Mammary epithelial cell (primary cell): ENCODE measurements at regions not wholly inside any gene's neighbourhood (a gene's known extent, or its start where the extent isn't known, plus 50 kb on each side); places are given as distances from the start of the nearest gene placed in this dataset.

Experiments
- CTCF ChIP-seq, 2 donors: IDR thresholded peaks in 1 of 2; conservative IDR thresholded peaks in 1 of 2; 2 replicates each; pipeline ENCODE4 v1.5.1; 2011 to 2012; ENCODE audit warnings: inconsistent platforms in 2 of 2, low read length in 2 of 2, mild to moderate bottlenecking in 2 of 2, control low read depth in 1 of 2, low read depth in 1 of 2; ENCODE audit not compliant: insufficient read depth in 1 of 2; ENCODE audit errors: extremely low read depth in 1 of 2
- EZH2 ChIP-seq: IDR thresholded peaks from 2 replicates; pipeline ENCODE4 v1.6.1; 2012; ENCODE audit warnings: low read length, inconsistent platforms, borderline replicate concordance

GRCh38 chr13:37226971-37227370, 121.5 kb upstream of the CSNK1A1L start:
- TF ChIP-seq CTCF (conservative IDR thresholded peaks at IDR 0.05 in 1 of 2, IDR thresholded peaks at IDR 0.05 in 1 of 2; ENCODE audit: extremely low read depth in 1 of 2, insufficient read depth in 1 of 2, low read depth in 1 of 2, low read length in 2 of 2) = no peak
- TF ChIP-seq EZH2 = no peak
